MM.1S (cell line): ENCODE measurements at regions not wholly inside any gene's neighbourhood (a gene's known extent, or its start where the extent isn't known, plus 50 kb on each side); places are given as distances from the start of the nearest gene placed in this dataset.

Experiments used
- EZH2 ChIP-seq: fragments of 300-600 bp; sonication (generic); optimal IDR thresholded peaks from 2 replicates; pipeline ENCODE3; 2017; ENCODE audit warnings: low read depth, mild to moderate bottlenecking, antibody characterized with exemption, low read length, mixed read lengths
- EZH2phosphoT487 ChIP-seq: fragments of 300-600 bp; sonication (generic); IDR thresholded peaks from 2 replicates; pipeline ENCODE4 v1.6.1; 2018; ENCODE audit warnings: antibody characterized with exemption, low read length
- TF ChIP-seq, protein P1 (sequence below): fragments of 300-600 bp; sonication (generic); IDR thresholded peaks from 2 replicates; pipeline ENCODE4 v1.5.1; 2016; ENCODE audit warnings: antibody characterized with exemption, low read length, mixed read lengths

DNA sequence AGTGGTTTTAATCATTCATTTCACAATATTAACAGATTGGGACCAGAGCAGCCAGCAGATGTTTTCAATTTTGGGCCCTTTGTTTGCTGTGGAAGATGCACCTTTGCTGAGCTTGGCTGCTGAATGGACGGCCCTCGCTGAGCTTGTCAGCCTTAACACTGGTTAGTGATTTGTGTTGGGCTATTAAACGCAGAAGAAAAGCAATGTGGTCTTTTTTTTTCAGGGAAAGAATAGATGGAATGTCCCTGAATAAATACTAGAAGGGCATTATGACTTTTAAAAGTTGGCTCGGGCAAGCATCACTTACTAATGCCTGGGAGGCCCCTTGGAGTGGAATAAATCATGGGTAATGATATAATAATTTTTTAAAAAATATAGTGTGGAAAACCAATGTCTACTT lies 297.0 kb downstream of the MAP2K6 start:
- TF ChIP-seq, protein P1, sequence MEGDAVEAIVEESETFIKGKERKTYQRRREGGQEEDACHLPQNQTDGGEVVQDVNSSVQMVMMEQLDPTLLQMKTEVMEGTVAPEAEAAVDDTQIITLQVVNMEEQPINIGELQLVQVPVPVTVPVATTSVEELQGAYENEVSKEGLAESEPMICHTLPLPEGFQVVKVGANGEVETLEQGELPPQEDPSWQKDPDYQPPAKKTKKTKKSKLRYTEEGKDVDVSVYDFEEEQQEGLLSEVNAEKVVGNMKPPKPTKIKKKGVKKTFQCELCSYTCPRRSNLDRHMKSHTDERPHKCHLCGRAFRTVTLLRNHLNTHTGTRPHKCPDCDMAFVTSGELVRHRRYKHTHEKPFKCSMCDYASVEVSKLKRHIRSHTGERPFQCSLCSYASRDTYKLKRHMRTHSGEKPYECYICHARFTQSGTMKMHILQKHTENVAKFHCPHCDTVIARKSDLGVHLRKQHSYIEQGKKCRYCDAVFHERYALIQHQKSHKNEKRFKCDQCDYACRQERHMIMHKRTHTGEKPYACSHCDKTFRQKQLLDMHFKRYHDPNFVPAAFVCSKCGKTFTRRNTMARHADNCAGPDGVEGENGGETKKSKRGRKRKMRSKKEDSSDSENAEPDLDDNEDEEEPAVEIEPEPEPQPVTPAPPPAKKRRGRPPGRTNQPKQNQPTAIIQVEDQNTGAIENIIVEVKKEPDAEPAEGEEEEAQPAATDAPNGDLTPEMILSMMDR, result no peak
- TF ChIP-seq EZH2, result no peak
- no peak for TF ChIP-seq EZH2phosphoT487
